ENCODE measurements at regions not wholly inside any gene's neighbourhood (a gene's known extent, or its start where the extent isn't known, plus 50 kb on each side); places are given as distances from the start of the nearest gene placed in this dataset.

DNA sequence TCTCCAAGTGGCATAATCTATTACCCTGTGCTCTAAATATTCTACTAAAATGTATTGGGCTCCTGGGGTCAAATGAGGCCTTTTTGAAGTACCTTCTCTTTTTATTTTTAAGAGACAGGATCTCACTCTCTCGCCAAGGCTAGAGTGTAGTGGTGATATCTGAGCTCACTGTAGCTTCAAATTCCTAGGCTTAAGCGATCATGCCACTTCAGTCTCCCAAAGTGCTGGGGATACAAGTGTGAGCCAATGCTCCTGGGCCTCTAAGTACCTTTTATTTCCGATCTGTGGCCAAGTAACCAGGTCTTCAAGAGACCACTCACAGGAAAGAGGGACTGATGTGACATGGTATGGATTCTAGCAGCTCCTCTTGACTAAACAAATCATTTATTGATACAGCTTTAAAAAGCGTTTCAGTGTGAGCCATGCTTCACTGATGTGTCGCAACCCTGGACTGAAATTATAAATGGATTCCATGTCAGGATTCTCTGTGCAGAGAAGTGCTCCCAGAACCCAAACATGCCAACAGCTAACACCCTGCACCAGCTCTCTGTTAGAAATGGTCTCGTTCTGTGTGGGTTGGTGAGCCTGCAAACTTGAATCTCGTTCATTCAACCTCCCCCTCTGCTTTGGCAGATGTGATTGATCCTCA is 477.8 kb downstream of the HINT1 start:
- TF ChIP-seq, protein P1, sequence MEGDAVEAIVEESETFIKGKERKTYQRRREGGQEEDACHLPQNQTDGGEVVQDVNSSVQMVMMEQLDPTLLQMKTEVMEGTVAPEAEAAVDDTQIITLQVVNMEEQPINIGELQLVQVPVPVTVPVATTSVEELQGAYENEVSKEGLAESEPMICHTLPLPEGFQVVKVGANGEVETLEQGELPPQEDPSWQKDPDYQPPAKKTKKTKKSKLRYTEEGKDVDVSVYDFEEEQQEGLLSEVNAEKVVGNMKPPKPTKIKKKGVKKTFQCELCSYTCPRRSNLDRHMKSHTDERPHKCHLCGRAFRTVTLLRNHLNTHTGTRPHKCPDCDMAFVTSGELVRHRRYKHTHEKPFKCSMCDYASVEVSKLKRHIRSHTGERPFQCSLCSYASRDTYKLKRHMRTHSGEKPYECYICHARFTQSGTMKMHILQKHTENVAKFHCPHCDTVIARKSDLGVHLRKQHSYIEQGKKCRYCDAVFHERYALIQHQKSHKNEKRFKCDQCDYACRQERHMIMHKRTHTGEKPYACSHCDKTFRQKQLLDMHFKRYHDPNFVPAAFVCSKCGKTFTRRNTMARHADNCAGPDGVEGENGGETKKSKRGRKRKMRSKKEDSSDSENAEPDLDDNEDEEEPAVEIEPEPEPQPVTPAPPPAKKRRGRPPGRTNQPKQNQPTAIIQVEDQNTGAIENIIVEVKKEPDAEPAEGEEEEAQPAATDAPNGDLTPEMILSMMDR (IDR thresholded peaks at IDR 0.05), result no peak
- TF ChIP-seq POLR2A (IDR thresholded peaks at IDR 0.05) (no peak), POLR2AphosphoS5 (IDR thresholded peaks at IDR 0.05) (no peak)

Measured in transverse colon (tissue), 4 donors.